NCI-H526 treated with DMSO at 0.1 percent for 48 hours (cell line): ENCODE measurements at regions not wholly inside any gene's neighbourhood (a gene's known extent, or its start where the extent isn't known, plus 50 kb on each side); places are given as distances from the start of the nearest gene placed in this dataset.
"Not testable (repeated sequence)": the region's sequence is repeated elsewhere in the genome, so short reads cannot be mapped to it uniquely, and the experiment has no call there.

ENCODE experiments used
- DNase-seq: peaks from one replicate; lab custom pipeline; 2025; lab: John Stamatoyannopoulos, UW

DNA sequence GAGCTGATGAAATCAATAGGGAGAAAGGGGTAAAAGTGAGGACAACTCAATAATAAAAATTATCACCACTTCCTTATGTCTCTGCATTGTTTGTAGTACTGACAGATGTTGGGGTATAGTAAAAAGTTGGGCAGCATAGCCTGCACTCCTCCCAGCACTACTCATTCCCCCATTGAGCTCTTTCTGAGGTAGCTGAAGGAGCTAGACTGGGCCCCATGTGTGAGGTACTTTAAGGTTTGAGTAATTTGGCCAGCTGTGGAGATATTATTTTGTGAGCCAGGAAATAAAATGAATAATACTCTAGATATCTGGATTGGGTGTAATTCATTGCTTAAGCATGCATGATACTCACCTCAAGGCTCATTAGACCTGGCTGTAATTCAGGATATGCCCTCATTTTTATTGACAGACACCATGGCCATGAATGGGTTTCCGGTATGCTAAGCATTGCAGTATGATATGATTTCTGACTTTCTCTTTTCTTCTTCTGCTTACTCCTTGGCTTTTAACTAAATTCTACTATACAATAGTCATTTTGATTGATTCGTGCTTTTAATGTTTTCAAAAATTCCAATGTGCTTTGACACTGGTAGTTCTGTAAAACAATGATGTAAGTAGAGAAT, 283.9 kb upstream of the RIMS1 start:
- no peak for DNase-seq

- DNase-seq = no peak
Measured at GRCh38 chr6:71603021-71603420, 283.3 kb upstream of the RIMS1 start.

- DNase-seq = no peak
Measured at GRCh38 chr6:71608646-71609045, 277.7 kb upstream of the RIMS1 start.

DNA sequence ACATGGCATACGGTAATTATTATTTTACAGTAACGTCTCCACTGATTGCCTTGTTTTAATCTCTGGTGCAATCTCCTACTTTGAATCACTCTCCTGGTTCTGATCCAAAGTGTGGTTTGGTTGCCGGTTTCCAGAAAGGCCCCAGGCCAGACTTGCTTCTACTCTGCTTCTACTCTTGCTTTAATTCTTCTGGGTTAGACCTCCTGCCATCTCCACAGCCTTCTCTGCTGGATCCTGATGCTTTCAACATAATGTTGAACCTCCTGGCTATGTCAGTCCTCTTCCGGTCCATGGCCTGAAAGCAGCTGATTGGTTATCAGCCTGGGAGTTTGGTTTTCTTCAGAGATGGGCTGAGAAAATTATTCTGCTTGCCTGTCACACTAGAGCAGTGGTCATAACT, 266.5 kb upstream of the RIMS1 start:
- no peak for DNase-seq

DNA sequence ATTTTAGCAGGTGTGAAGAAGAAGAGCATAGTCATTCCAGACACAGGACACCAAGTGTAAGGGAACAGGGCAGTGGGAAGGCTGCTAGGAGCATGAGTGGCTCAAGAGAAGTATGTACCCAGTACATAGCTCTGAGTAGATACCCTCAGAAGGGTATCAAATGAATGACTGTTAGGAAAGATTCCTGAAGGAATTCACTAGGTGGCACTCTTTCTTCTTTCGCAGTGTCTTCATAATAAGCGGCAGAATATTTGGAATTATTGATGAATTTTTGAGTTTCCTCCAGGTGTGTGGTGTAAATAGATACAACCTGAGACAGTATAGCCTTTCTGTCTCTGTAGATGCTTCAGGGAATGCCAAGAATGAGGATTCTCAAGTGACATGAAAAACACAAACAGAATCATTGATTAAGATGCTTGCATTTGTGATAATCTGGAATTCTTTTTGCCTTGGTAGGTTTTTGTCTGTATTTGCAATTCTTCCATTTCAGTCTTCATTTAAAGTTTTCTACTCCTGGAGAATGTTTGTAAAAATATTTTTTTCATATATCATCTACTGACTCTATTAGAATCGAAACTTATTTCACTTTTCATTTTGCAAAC, 264.3 kb upstream of the RIMS1 start:
- DNase-seq = no peak

DNA sequence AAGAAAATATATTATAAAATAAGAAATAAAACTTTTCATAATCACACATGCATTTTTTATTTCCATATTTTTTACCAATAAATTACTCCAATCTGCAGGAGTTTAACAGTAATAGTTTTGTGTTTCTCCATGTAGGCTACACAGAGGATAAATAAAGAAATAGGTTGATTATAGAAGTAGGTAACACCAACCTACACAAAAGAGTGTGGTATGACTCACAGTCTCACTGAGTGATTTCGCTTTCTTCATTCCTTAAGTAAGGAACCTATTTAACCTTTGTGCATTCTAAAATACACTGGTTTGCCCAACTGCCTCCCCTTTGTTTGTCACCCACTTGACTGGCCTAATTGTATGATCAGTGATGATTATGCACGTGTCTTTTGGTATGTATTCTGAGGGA, 244.2 kb upstream of the RIMS1 start:
- DNase-seq = no peak

DNA sequence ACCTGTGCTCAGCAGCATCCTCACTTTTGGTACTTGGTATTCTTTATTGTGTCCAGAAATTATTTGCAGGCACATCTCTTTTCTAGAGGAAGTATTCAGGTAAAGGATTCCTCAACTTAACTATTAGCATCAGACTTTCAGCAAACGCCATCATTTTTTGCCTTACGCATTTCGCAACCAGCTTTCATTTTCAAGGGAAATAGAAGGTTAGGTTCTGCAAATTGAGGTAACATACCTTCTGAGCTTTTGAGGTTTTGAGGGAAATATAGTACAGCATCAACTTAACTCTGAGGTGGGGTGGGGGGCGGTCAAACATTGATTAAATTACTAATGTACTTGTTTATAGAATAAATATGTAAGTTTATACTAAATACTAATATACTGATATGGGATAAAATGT, 243.6 kb upstream of the RIMS1 start:
- no peak for DNase-seq

GRCh38 chr6:71645299-71645698, 241.1 kb upstream of the RIMS1 start:
- no peak for DNase-seq

- DNase-seq = no peak
Measured at GRCh38 chr6:71649915-71650314, 236.4 kb upstream of the RIMS1 start.

DNA sequence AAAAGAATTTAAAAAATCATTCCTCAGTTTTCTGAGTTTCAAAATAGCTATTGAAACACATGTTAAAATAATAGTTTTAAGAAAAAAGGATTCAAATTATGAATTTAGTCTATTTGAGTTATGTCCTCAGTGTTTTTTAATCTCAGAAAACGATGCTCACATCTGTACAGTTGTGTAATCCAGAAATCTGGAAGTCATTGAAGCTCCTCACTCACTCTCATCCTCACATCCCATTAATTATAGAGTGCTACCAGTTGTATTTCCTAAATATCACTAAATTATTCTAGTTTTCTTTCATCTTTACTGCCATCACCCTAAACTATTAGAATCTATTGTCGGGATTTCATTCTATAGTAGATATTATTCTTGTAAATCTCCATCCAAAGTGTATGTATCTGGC, 234.7 kb upstream of the RIMS1 start:
- DNase-seq = no peak

DNA sequence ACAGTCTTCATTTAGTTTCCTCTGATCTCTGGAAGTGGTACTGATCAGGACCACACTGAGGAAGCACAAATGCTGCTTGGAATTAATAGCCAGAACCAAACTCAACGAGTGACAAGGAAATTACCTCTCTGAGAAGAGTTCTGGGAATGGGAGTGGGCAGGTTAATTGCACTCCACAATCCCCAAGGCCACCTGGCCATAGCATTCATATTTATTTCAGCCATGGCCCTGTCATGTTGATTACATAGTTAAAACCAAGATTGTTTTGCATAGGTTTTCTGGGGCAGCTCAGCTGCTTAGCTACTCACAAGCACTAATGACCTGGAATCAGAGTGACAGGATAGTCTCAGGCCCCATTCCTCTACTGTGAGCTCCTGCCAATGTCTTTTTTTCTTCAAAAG, 230.2 kb upstream of the RIMS1 start:
- peak; percentile 29 for DNase-seq

GRCh38 chr6:71665931-71666330, 220.4 kb upstream of the RIMS1 start:
- no peak for DNase-seq

DNA sequence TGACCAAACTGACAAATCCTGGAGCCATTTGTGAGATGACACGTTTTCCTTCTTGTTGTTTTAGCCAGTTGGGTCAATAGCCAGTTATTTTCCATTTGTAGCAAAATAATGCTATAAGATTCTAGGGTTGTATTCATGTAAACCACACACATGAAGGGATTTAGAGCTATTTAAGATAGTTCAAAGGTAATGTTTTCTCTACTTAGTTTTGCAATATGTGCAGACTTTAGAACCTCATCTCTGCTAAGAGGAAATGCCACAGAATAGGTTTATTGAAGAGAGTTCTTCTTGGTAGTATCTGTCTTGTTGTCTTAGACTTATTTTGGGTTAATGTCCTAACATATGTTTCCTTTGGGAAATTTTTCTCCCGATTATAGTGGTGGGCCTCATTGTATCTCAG, 213.5 kb upstream of the RIMS1 start:
- DNase-seq = no peak

GRCh38 chr6:71675386-71675785, 211.0 kb upstream of the RIMS1 start:
- no peak for DNase-seq

GRCh38 chr6:71676298-71676697, 210.1 kb upstream of the RIMS1 start:
- no peak for DNase-seq

- DNase-seq = no peak
Measured at GRCh38 chr6:71678091-71678490, 208.3 kb upstream of the RIMS1 start.

DNA sequence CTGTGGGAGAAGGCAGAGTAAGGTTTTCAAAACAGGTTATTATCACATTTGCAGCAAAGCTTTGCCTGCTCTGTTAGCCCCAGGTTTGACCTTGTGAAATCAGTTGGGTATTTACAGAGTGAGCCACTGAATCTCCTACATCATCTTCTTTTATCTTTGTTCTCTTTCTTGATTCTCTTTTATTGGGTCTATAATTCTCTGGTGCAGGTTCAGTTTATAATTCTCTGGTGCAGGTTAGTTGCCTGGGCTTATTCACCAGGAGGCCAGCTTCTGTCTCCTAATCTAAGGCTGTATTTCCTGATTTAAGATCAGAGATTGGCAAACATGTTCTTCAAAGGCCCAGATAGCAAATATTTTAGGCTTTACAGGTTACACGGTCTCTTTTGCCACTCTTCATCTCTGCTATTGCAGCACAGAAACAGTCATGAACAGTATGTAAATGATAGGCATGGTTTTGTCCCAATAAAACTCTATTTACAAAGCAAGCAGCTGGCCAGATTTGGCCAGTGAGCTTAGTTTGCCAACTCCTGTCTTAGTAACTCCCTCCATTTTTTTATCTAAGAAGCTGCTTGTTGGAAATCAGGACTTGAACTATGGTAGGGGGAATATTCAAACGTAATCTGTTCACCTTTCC, 205.0 kb upstream of the RIMS1 start:
- no peak for DNase-seq

- not testable (repeated sequence) for DNase-seq
Measured at GRCh38 chr6:71686021-71686677, 200.2 kb upstream of the RIMS1 start.

GRCh38 chr6:71698702-71699101, 187.6 kb upstream of the RIMS1 start:
- DNase-seq = no peak

- no peak for DNase-seq
Measured at GRCh38 chr6:71706523-71706922, 179.8 kb upstream of the RIMS1 start.

DNA sequence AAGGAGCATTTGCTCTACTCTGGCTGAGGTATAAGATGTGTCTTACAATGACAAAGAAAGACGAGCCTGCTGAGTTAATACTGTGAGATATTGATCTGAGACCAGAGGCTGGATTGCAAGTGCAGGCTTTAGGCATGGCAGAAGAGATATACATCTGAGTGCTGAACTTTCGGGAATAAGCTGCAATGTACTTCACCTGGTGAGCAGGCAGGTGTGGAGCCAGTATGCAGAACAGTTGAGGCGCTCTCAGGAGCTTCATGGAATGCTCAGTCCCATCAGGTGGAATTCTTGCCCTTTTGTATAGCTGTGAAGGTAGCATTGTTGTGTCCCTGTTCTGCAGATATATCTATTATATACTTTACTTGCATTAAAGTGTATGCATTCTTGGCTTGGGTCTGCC, 179.3 kb upstream of the RIMS1 start:
- no peak for DNase-seq

GRCh38 chr6:71720705-71721104, 165.6 kb upstream of the RIMS1 start:
- no peak for DNase-seq

DNA sequence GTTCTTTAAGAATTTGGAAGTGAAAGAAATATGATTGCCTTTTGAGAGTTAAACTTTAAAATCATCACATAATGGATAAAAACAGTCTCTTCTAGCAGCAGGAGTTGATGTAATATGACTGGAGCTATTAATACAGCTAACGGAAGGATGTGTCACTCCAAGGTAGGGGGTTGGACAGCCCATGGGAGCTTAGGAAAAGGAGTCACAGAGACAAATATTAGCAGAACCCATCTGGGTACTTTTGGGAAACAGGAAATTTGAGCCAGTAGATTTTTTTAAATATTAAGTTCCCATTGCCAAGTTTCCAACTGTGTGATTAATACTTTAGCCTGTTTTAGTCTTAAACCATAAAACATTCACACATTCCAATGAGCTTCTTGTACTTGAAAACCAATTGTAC, 164.7 kb upstream of the RIMS1 start:
- no peak for DNase-seq
